HepG2 (cell line): ENCODE measurements at regions not wholly inside any gene's neighbourhood (a gene's known extent, or its start where the extent isn't known, plus 50 kb on each side); places are given as distances from the start of the nearest gene placed in this dataset.

Source experiments
- ATAC-seq: fragments of 200-7000 bp; cut with Tn5 transposase; 3 replicates; pipeline ENCODE4 v1.9.1; 2020; ENCODE audit warnings: mild to moderate bottlenecking, moderate library complexity
- BruUV-seq: library from RNA; stranded (reverse); fragments of 400-500 nt; replicated peaks from 2 replicates; lab custom pipeline; 2021; lab: Mats Ljungman, UMichigan
- CTCF ChIA-PET: fragments of 300-600 bp; formaldehyde crosslinking; extraction: SDS; loops from one replicate; lab custom pipeline; 2021; ENCODE audit warnings: low total read pairs, inconsistent platforms, low intra/inter-chr PET ratio; lab: Yijun Ruan, JAX
- POLR2A ChIA-PET: fragments of 350-600 bp; sonication (Branson Sonifier 250); formaldehyde crosslinking; loops from one replicate; lab custom pipeline; 2020; ENCODE audit warnings: antibody characterized with exemption, inconsistent platforms; lab: Yijun Ruan, JAX
- DNase-seq: peaks from one replicate; pipeline ENCODE4 v3.0.0-alpha.2; 2015; ENCODE audit warnings: low spot score
- FAIRE-seq: peaks from 3 replicates; lab custom pipeline; 2011; peaks lifted over from hg19 to GRCh38; lab: Jason Lieb, UNC
- H2AFZ ChIP-seq: one replicate; pipeline ENCODE4 v1.6.1; 2011; ENCODE audit warnings: low read length, inconsistent platforms
- H3K27ac ChIP-seq: fragments of 300-600 bp; 3 replicates; pipeline ENCODE4 v1.8.0; 2011; ENCODE audit warnings: mixed run types, mild to moderate bottlenecking, mixed read lengths, low read length, inconsistent platforms; ENCODE audit not compliant: insufficient read depth; ENCODE audit errors: extremely low read length
- H3K27me3 ChIP-seq, 2 experiments: fragments of 200-600 bp in 1 of 2; 2 replicates in 1 of 2; 3 replicates in 1 of 2; pipeline versions ENCODE4 v1.6.0 to v1.8.0; 2011; ENCODE audit warnings: low read length in 2 of 2, mild to moderate bottlenecking in 2 of 2, moderate library complexity in 2 of 2, inconsistent platforms in 1 of 2; ENCODE audit not compliant: insufficient read depth in 2 of 2, control insufficient read depth in 1 of 2
- H3K36me3 ChIP-seq, 2 experiments: fragments of 200-600 bp in 1 of 2; replicated peaks in 1 of 2; 2 replicates in 1 of 2; 3 replicates in 1 of 2; pipeline versions ENCODE4 v1.5.1 to v1.8.0; 2011; ENCODE audit warnings: low read length in 2 of 2, inconsistent platforms in 1 of 2; ENCODE audit not compliant: insufficient read depth in 2 of 2, control insufficient read depth in 1 of 2
- H3K4me1 ChIP-seq: 2 replicates; pipeline ENCODE4 v1.5.1; 2012; ENCODE audit warnings: low read length, inconsistent platforms; ENCODE audit not compliant: insufficient read depth
- H3K4me2 ChIP-seq: 2 replicates; pipeline ENCODE4 v1.6.0; 2011; ENCODE audit warnings: low read depth, low read length, inconsistent platforms
- H3K4me3 ChIP-seq, 3 experiments: fragments of 200-600 bp in 1 of 3; sonication (generic), shearing (Covaris generic) in 1 of 3; replicated peaks in 1 of 3; 2 replicates each; pipeline ENCODE4 v1.5.1; 2011 to 2016; ENCODE audit warnings: low read length in 3 of 3, inconsistent platforms in 2 of 3, low read depth in 2 of 3, mild to moderate bottlenecking in 2 of 3, control low read depth in 1 of 3, mixed read lengths in 1 of 3; ENCODE audit not compliant: insufficient read depth in 1 of 3
- H3K79me2 ChIP-seq: one replicate; pipeline ENCODE4 v1.6.1; 2011; ENCODE audit warnings: low read length, inconsistent platforms; ENCODE audit not compliant: insufficient read depth
- H3K9ac ChIP-seq: 2 replicates; pipeline ENCODE4 v1.6.0; 2011; ENCODE audit warnings: mild to moderate bottlenecking, low read depth, low read length, inconsistent platforms; ENCODE audit not compliant: insufficient read depth
- H3K9me3 ChIP-seq: 2 replicates; pipeline ENCODE4 v1.5.1; 2012; ENCODE audit warnings: mild to moderate bottlenecking, low read length
- H4K20me1 ChIP-seq: 2 replicates; pipeline ENCODE4 v1.6.0; 2011; ENCODE audit warnings: inconsistent platforms, mild to moderate bottlenecking, low read length, moderate library complexity; ENCODE audit not compliant: insufficient read depth
- ARNT ChIP-seq: fragments of 450-650 bp; IDR thresholded peaks from 2 replicates; pipeline ENCODE4 v1.6.1; 2017
- FOXA3 ChIP-seq: IDR thresholded peaks from 2 replicates; pipeline ENCODE4 v1.6.1; 2016; ENCODE audit warnings: missing genetic modification reagents, missing compliant biosample characterization
- PITX1 ChIP-seq: sonication (generic); formaldehyde crosslinking; IDR thresholded peaks from 2 replicates; pipeline ENCODE4 v1.5.1; 2020; ENCODE audit warnings: mild to moderate bottlenecking, missing genetic modification reagents
- POLR2A ChIP-seq, 2 experiments: IDR thresholded peaks; 2 replicates each; pipeline ENCODE4 v1.6.1; 2011; ENCODE audit warnings: low read depth in 2 of 2, low read length in 2 of 2, mild to moderate bottlenecking in 1 of 2, moderate library complexity in 1 of 2; ENCODE audit not compliant: insufficient read depth in 1 of 2
- SATB2 ChIP-seq: sonication (generic); formaldehyde crosslinking; IDR thresholded peaks from 2 replicates; pipeline ENCODE4 v1.5.0; 2020; ENCODE audit warnings: missing genetic modification reagents
- ZNF468 ChIP-seq: sonication (generic); formaldehyde crosslinking; IDR thresholded peaks from 2 replicates; pipeline ENCODE4 v1.8.0; 2022; ENCODE audit warnings: mild to moderate bottlenecking, moderate library complexity, missing genetic modification reagents
- ZNF563 ChIP-seq: sonication (generic); formaldehyde crosslinking; IDR thresholded peaks from 2 replicates; pipeline ENCODE4 v1.8.0; 2022; ENCODE audit warnings: mild to moderate bottlenecking, moderate library complexity, missing genetic modification reagents
- ZNF619 ChIP-seq: sonication (generic); formaldehyde crosslinking; IDR thresholded peaks from 2 replicates; pipeline ENCODE4 v1.4.0; 2020; ENCODE audit warnings: mild to moderate bottlenecking, missing genetic modification reagents
- WGBS: methylation state at CpG from one replicate; pipeline ENCODE4 v1.1.6; 2017; ENCODE audit warnings: low lambda C conversion rate; 5-methylcytosine and 5-hydroxymethylcytosine counted together
- in situ Hi-C: cut with HindIII; loops from 2 replicates; pipeline ENCODE4 v1.10.0; 2017; ENCODE audit warnings: low pct_unique_long_range_greater_than_20kb; ENCODE audit not compliant: extremely low pct_ligation_motif_present
- intact Hi-C: fragments of 100-400 bp; cut with micrococcal nuclease; formaldehyde crosslinking; loops from one replicate; pipeline ENCODE4 v1.10.0; 2022; ENCODE audit not compliant: unreplicated experiment
- TF ChIP-seq, protein P1 (sequence below): sonication (generic); formaldehyde crosslinking; IDR thresholded peaks from 2 replicates; pipeline ENCODE4 v1.8.0; 2022; ENCODE audit warnings: missing genetic modification reagents, low read depth, mild to moderate bottlenecking, borderline replicate concordance
- TF ChIP-seq, protein P2 (sequence below): sonication (generic); formaldehyde crosslinking; IDR thresholded peaks from 2 replicates; pipeline ENCODE4 v1.5.1; 2020; ENCODE audit warnings: mild to moderate bottlenecking, missing genetic modification reagents, moderate library complexity
- TF ChIP-seq, protein P3 (sequence below): sonication (generic); formaldehyde crosslinking; IDR thresholded peaks from 2 replicates; pipeline ENCODE4 v1.5.1; 2020; ENCODE audit warnings: missing genetic modification reagents, mild to moderate bottlenecking, borderline replicate concordance
- TF ChIP-seq, protein P4 (sequence below): sonication (generic); formaldehyde crosslinking; IDR thresholded peaks from 2 replicates; pipeline ENCODE4 v1.4.0; 2020; ENCODE audit warnings: missing genetic modification reagents

DNA sequence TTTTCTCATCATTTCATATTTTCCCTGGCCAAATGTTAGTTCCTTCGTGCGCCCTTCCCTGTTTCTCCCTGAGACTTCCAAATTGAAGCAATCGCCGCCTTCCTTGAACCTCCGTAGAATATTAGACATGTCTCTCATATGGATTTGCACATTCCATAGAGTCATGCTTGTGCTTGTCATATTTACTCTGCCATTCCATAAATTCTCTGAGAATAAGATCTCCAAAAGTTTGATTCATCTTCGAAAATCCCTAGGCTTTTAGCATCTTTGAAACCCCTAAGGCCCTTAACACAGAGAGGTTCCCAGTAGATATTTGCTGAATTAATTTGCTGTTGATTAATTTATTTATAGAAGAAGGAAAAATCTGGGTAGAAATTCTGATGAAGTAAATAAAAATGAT lies 202.2 kb upstream of the PIK3C3 start (continued):
- TF ChIP-seq, protein P1, sequence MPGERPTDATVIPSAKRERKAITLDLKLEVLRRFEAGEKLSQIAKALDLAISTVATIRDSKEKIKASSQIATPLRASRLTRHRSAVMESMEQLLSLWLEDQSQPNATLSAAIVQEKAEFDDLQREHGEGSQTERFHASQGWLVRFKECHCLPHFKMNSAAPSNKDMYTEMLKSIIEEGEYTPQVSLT (CRISPR knock-in tag): no peak
- TF ChIP-seq SATB2 (CRISPR knock-in tag): no peak

DNA sequence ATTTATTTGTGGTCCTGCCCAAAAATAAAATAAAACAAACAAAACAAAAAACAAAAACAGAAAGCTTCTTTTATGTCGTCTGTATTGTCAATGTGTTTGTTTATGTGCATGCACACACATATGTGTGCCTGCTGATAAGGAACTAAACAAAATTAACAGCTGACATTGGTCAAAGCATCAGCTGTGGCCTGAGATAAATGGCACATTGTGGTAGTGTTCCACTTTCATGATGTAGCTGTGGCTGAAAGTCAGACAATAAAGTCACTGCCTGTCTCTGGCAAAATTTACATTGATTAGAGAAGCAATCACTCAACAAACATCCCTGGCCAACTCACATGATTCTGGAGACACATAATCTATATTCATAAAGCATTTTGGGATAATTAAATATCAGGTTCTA lies 203.4 kb upstream of the PIK3C3 start:
- no peak overlapping the region for H3K9ac ChIP-seq
- no peak overlapping the region for H3K4me3 ChIP-seq
- TF ChIP-seq POLR2A (IDR thresholded peaks at IDR 0.05; ENCODE audit: insufficient read depth in 1 of 2, low read depth in 2 of 2, low read length in 2 of 2) (no peak), ZNF468 (CRISPR knock-in tag) (no peak), ZNF619 (CRISPR knock-in tag) (no peak), PITX1 (CRISPR knock-in tag) (no peak), ZNF563 (no peak), ARNT (no peak), FOXA3 (CRISPR knock-in tag) (no peak)
- TF ChIP-seq, protein P2, sequence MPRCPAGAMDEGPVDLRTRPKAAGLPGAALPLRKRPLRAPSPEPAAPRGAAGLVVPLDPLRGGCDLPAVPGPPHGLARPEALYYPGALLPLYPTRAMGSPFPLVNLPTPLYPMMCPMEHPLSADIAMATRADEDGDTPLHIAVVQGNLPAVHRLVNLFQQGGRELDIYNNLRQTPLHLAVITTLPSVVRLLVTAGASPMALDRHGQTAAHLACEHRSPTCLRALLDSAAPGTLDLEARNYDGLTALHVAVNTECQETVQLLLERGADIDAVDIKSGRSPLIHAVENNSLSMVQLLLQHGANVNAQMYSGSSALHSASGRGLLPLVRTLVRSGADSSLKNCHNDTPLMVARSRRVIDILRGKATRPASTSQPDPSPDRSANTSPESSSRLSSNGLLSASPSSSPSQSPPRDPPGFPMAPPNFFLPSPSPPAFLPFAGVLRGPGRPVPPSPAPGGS: no peak
- TF ChIP-seq, protein P3, sequence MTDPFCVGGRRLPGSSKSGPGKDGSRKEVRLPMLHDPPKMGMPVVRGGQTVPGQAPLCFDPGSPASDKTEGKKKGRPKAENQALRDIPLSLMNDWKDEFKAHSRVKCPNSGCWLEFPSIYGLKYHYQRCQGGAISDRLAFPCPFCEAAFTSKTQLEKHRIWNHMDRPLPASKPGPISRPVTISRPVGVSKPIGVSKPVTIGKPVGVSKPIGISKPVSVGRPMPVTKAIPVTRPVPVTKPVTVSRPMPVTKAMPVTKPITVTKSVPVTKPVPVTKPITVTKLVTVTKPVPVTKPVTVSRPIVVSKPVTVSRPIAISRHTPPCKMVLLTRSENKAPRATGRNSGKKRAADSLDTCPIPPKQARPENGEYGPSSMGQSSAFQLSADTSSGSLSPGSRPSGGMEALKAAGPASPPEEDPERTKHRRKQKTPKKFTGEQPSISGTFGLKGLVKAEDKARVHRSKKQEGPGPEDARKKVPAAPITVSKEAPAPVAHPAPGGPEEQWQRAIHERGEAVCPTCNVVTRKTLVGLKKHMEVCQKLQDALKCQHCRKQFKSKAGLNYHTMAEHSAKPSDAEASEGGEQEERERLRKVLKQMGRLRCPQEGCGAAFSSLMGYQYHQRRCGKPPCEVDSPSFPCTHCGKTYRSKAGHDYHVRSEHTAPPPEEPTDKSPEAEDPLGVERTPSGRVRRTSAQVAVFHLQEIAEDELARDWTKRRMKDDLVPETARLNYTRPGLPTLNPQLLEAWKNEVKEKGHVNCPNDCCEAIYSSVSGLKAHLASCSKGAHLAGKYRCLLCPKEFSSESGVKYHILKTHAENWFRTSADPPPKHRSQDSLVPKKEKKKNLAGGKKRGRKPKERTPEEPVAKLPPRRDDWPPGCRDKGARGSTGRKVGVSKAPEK (CRISPR knock-in tag): no peak
- TF ChIP-seq, protein P4, sequence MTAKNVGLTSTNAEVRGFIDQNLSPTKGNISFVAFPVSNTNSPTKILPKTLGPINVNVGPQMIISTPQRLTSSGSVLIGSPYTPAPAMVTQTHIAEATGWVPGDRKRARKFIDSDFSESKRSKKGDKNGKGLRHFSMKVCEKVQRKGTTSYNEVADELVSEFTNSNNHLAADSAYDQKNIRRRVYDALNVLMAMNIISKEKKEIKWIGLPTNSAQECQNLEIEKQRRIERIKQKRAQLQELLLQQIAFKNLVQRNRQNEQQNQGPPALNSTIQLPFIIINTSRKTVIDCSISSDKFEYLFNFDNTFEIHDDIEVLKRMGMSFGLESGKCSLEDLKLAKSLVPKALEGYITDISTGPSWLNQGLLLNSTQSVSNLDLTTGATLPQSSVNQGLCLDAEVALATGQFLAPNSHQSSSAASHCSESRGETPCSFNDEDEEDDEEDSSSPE: no peak
- no peak overlapping the region for H2AFZ ChIP-seq
- no peaks in the 10 kb centered on the region for H3K4me1 ChIP-seq
- ATAC-seq: no peak
- no peaks in the 10 kb centered on the region for H3K79me2 ChIP-seq
- no peaks in the 10 kb centered on the region for H4K20me1 ChIP-seq
- H3K27me3 ChIP-seq: no peaks in the 10 kb centered on the region; a peak in 1 of 5 replicates
- no peak overlapping the region for H3K4me2 ChIP-seq
- no peak for DNase-seq
- intact Hi-C loops (no loop called here), in situ Hi-C loops (no loop called here)
- 12% methylated on average over 1 of the region's 1 CpG for WGBS
- no peaks in the 10 kb centered on the region for H3K9me3 ChIP-seq
- ChIA-PET CTCF (no interaction called here), POLR2A (no interaction called here)
- FAIRE-seq: no peak
- H3K27ac ChIP-seq: no peak overlapping the region
- H3K36me3 ChIP-seq: no peaks in the 10 kb centered on the region
- BruUV-seq: no TSS peak
